IPS-15b (cell line): ENCODE measurements at regions not wholly inside any gene's neighbourhood (a gene's known extent, or its start where the extent isn't known, plus 50 kb on each side); places are given as distances from the start of the nearest gene placed in this dataset.
A peak's percentile ranks its signal among the peaks of the same experiment; 100 is the strongest.

ENCODE experiments used
- H3K27me3 ChIP-seq: one replicate; pipeline ENCODE4 v1.6.1; 2013; ENCODE audit warnings: low read length; ENCODE audit not compliant: control insufficient read depth, insufficient read depth
- H3K36me3 ChIP-seq: one replicate; pipeline ENCODE4 v1.6.1; 2013; ENCODE audit warnings: low read length; ENCODE audit not compliant: control insufficient read depth, insufficient read depth
- H3K4me1 ChIP-seq: one replicate; pipeline ENCODE4 v1.6.1; 2013; ENCODE audit warnings: mild to moderate bottlenecking, low read length; ENCODE audit not compliant: control insufficient read depth, insufficient read depth
- H3K4me3 ChIP-seq: one replicate; pipeline ENCODE4 v1.5.1; 2013; ENCODE audit warnings: low read depth, low read length
- H3K9ac ChIP-seq: one replicate; pipeline ENCODE4 v1.6.1; 2013; ENCODE audit warnings: low read depth, mild to moderate bottlenecking, low read length
- H3K9me3 ChIP-seq: one replicate; pipeline ENCODE4 v1.6.1; 2013; ENCODE audit warnings: mild to moderate bottlenecking, low read length; ENCODE audit not compliant: control insufficient read depth, insufficient read depth

GRCh38 chr2:70036290-70036689, 51.0 kb upstream of the PCBP1 start:
- Histone ChIP-seq H3K4me1 (peaks cover 2% of the 10 kb centered on the region), H3K4me3 (no peak overlapping the region), H3K27me3 (no peaks in the 10 kb centered on the region), H3K9ac (no peak overlapping the region), H3K36me3 (no peaks in the 10 kb centered on the region), H3K9me3 (no peaks in the 10 kb centered on the region)

- no peaks in the 10 kb centered on the region for H3K36me3 ChIP-seq
- H3K9ac ChIP-seq, result no peak overlapping the region
- H3K4me3 ChIP-seq, result no peak overlapping the region
- H3K9me3 ChIP-seq, result no peaks in the 10 kb centered on the region
- peaks cover 2% of the 10 kb centered on the region for H3K4me1 ChIP-seq
- no peaks in the 10 kb centered on the region for H3K27me3 ChIP-seq
Measured at GRCh38 chr2:70035344-70035844, 51.9 kb upstream of the PCBP1 start.

- H3K9ac ChIP-seq, result no peak overlapping the region
- no peaks in the 10 kb centered on the region for H3K9me3 ChIP-seq
- no peak overlapping the region for H3K4me3 ChIP-seq
- H3K27me3 ChIP-seq, result no peaks in the 10 kb centered on the region
- H3K4me1 ChIP-seq, result peaks cover 5% of the 10 kb centered on the region
- H3K36me3 ChIP-seq, result no peaks in the 10 kb centered on the region
Measured at GRCh38 chr2:70030724-70031420, 56.4 kb upstream of the PCBP1 start.

- Histone ChIP-seq H3K9ac (peak overlapping the region; percentile 40), H3K9me3 (no peaks in the 10 kb centered on the region), H3K27me3 (no peaks in the 10 kb centered on the region), H3K4me1 (peaks cover 5% of the 10 kb centered on the region), H3K36me3 (no peaks in the 10 kb centered on the region), H3K4me3 (no peak overlapping the region)
Measured at GRCh38 chr2:70029814-70030409, 57.4 kb upstream of the PCBP1 start.

GRCh38 chr2:70024284-70024683, 62.9 kb upstream of the ASPRV1 start:
- Histone ChIP-seq H3K9ac (no peak overlapping the region), H3K4me1 (no peaks in the 10 kb centered on the region)

GRCh38 chr2:70019096-70019495, 57.7 kb upstream of the ASPRV1 start:
- no peaks in the 10 kb centered on the region for H3K36me3 ChIP-seq
- no peak overlapping the region for H3K4me3 ChIP-seq
- no peak overlapping the region for H3K9ac ChIP-seq
- no peaks in the 10 kb centered on the region for H3K4me1 ChIP-seq
- no peaks in the 10 kb centered on the region for H3K9me3 ChIP-seq
- H3K27me3 ChIP-seq, result no peaks in the 10 kb centered on the region

More at GRCh38 chr2:70024284-70024683, 62.9 kb upstream of the ASPRV1 start:
- H3K36me3 ChIP-seq, result no peaks in the 10 kb centered on the region
- H3K9me3 ChIP-seq, result no peaks in the 10 kb centered on the region
- no peak overlapping the region for H3K4me3 ChIP-seq
- no peaks in the 10 kb centered on the region for H3K27me3 ChIP-seq

- no peaks in the 10 kb centered on the region for H3K36me3 ChIP-seq
- H3K9me3 ChIP-seq, result no peaks in the 10 kb centered on the region
- H3K4me1 ChIP-seq, result no peaks in the 10 kb centered on the region
- H3K9ac ChIP-seq, result no peak overlapping the region
- no peak overlapping the region for H3K4me3 ChIP-seq
- no peaks in the 10 kb centered on the region for H3K27me3 ChIP-seq
Measured at GRCh38 chr2:70017962-70018361, 56.5 kb upstream of the ASPRV1 start.

- no peaks in the 10 kb centered on the region for H3K9me3 ChIP-seq
- H3K27me3 ChIP-seq, result no peaks in the 10 kb centered on the region
- no peaks in the 10 kb centered on the region for H3K36me3 ChIP-seq
- H3K9ac ChIP-seq, result no peak overlapping the region
- H3K4me3 ChIP-seq, result no peak overlapping the region
- peaks cover 2% of the 10 kb centered on the region for H3K4me1 ChIP-seq
Measured at GRCh38 chr2:70014959-70015358, 53.5 kb upstream of the ASPRV1 start.

- peaks cover 2% of the 10 kb centered on the region for H3K4me1 ChIP-seq
- H3K9ac ChIP-seq, result no peak overlapping the region
- no peaks in the 10 kb centered on the region for H3K27me3 ChIP-seq
- H3K9me3 ChIP-seq, result no peaks in the 10 kb centered on the region
- no peaks in the 10 kb centered on the region for H3K36me3 ChIP-seq
- H3K4me3 ChIP-seq, result no peak overlapping the region
Measured at GRCh38 chr2:70012887-70013286, 51.5 kb upstream of the ASPRV1 start.

- H3K36me3 ChIP-seq, result no peaks in the 10 kb centered on the region
- H3K9me3 ChIP-seq, result no peaks in the 10 kb centered on the region
- H3K27me3 ChIP-seq, result no peaks in the 10 kb centered on the region
- H3K4me1 ChIP-seq, result peaks cover 3% of the 10 kb centered on the region
- H3K9ac ChIP-seq, result no peak overlapping the region
- H3K4me3 ChIP-seq, result no peak overlapping the region
Measured at GRCh38 chr2:70011786-70012185, 50.4 kb upstream of the ASPRV1 start.

GRCh38 chr2:70011335-70011734, 49.9 kb upstream of the ASPRV1 start:
- Histone ChIP-seq H3K9me3 (no peaks in the 10 kb centered on the region), H3K36me3 (no peaks in the 10 kb centered on the region), H3K9ac (no peak overlapping the region), H3K4me3 (no peak overlapping the region), H3K27me3 (no peaks in the 10 kb centered on the region), H3K4me1 (peaks cover 5% of the 10 kb centered on the region)
